ENCODE measurements at regions not wholly inside any gene's neighbourhood (a gene's known extent, or its start where the extent isn't known, plus 50 kb on each side); places are given as distances from the start of the nearest gene placed in this dataset.

DNA sequence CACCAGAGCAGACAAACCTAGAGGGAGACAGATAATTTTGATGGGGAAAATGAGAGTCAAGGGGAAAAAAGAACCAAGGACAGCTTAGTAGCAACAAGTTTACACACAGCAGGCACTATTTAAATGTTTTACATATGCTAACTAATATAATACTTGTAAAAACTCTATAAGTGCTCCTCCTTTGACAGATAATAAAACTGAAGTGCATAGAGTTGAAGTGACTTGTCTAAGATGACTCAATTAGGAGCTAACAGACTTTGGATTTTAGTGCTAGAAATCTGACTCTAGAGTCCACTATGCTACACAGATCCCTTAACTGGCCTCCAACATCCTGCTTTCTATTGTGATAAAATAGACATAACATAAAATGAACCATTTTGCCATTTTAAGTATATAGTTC, 506.9 kb downstream of the SATB2 start:
- Mint-ChIP-seq H3K4me3 (no peak overlapping the region), H3K27ac (no peak overlapping the region), H3K36me3 (ENCODE audit: low read depth) (no peaks in the 10 kb centered on the region), H3K9me3 (ENCODE audit: low read depth) (peaks cover 2% of the 10 kb centered on the region), H3K4me1 (no peaks in the 10 kb centered on the region), H3K27me3 (no peaks in the 10 kb centered on the region)
- POLR2A ChIA-PET, result no interaction called here
- DNase-seq (no peak), ATAC-seq (no peak)
- intact Hi-C loops (cut with DNase I, micrococcal nuclease), result no loop called here
- CTCF ChIA-PET, result no interaction called here

DNA sequence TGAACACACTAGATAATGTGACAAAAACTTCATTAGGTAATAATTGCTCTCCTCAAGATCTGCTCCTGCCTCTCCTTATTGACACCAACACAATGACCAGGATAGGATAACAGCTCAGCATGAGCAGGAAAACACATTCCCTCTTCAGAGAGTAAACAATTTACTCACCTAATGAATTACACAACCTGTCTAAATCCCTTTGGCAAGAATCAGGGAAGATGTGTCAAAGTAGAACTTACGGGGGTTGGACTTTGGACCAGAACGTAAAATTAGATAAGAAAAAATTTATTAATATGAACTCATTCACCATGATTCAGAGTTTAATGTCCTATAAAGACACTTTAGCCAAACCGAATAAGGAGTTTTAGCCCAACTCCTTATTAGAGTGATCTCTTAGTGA, 512.2 kb downstream of the SATB2 start:
- H3K27me3 Mint-ChIP-seq, result no peaks in the 10 kb centered on the region

DNA sequence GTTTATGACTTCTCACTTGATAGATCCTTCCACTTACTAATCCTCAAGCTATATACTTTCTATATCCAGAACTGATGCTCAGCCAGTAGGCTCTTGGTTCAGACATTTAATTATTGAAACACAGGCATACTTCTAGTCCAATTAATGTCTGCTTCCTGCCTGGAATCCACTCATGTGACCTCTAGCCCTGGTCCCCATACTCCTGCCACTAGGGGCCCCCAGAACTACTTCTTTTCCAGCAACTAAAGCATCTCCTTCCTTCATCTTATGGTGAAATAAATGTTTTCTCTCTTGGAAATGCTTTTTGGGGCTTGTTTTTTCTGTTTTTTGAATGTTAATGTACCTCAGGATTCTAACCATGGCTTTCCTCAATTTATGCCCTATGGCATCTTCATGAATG, 527.6 kb downstream of the SATB2 start:
- Mint-ChIP-seq H3K4me3 (no peak overlapping the region), H3K27ac (no peak overlapping the region), H3K36me3 (ENCODE audit: low read depth) (no peaks in the 10 kb centered on the region), H3K27me3 (no peaks in the 10 kb centered on the region), H3K9me3 (ENCODE audit: low read depth) (peaks cover 4% of the 10 kb centered on the region), H3K4me1 (no peaks in the 10 kb centered on the region)
- ATAC-seq, result no peak
- DNase-seq, result no peak
- POLR2A ChIA-PET, result no interaction called here
- intact Hi-C loops (cut with DNase I, micrococcal nuclease), result no loop called here
- CTCF ChIA-PET, result no interaction called here

More for the DNA sequence above, 512.2 kb downstream of the SATB2 start:
- ATAC-seq (no peak), DNase-seq (no peak)
- H3K36me3 Mint-ChIP-seq (ENCODE audit: low read depth), result no peaks in the 10 kb centered on the region
- peaks cover 2% of the 10 kb centered on the region for H3K9me3 Mint-ChIP-seq (ENCODE audit: low read depth)
- H3K4me3 Mint-ChIP-seq, result no peak overlapping the region
- ChIA-PET POLR2A (no interaction called here), CTCF (no interaction called here)
- H3K4me1 Mint-ChIP-seq, result no peaks in the 10 kb centered on the region
- no peak overlapping the region for H3K27ac Mint-ChIP-seq
- intact Hi-C loops (cut with DNase I, micrococcal nuclease), result no loop called here

DNA sequence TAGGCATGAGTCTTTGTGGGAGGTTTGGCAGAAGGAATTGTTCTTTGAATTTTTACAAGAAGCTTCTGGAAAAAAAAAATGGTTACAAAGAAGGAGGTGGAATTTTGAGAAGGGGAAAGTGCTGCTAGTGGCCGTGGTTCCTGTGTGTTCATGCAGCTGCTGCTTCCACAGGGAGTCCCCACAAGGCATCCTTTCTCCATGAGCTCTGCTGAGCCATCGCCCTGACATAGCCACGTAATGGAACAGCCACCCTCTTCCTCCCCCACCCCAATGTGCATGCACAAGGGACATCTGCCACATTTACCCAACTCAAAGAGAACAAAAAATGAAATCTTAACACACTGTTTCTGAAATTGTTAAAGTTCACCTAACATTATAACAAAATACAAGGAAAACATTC, 529.7 kb downstream of the SATB2 start:
- ATAC-seq, result no peak
- Mint-ChIP-seq H3K36me3 (ENCODE audit: low read depth) (no peaks in the 10 kb centered on the region), H3K27me3 (no peaks in the 10 kb centered on the region), H3K9me3 (ENCODE audit: low read depth) (peaks cover 2% of the 10 kb centered on the region), H3K4me3 (no peak overlapping the region), H3K27ac (no peak overlapping the region), H3K4me1 (no peaks in the 10 kb centered on the region)
- CTCF ChIA-PET, result interaction anchor here (0.9 to 1.2 kb wide), 2 partner anchors 13 to 561 kb away, joined by 3 to 4 read pairs; no protein-coding TSS in a partner anchor
- DNase-seq, result no peak
- intact Hi-C loops (cut with DNase I, micrococcal nuclease), result no loop called here
- POLR2A ChIA-PET, result no interaction called here

DNA sequence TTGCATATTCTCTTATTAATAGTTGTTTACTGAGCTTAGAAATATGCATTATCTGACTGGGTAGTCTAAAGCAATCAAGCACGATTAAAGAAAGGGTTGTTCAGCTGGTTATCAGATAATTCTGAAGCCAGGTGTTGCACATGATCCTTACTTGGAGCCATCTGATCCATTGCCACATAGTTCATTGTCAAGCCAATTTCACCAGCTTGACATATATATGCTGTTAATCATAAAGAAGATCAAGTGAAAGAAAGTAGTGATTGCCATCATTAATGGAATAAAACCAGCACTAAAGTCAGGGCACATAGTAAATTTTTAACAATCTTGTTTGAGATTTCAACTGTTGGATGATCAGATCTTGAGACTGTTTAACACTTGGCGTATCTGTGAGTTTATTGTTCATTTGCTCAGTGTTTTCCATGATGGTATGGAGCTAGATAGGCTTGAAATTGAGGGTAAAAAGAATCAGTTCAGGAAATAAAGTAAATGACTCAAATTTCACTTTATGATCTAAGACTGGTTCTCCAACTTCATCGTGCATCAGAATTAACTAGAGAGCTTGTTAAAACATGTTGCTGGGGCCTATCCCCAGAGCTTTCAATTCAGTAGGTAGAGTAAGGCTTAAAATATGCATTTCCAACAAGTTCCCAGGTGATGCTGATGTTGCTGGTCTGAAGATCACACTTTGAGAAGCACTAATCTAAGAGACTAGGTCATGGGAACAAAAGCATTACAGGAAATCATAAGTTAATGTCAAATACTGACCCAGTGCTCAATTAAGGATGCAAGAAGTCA, 539.6 kb downstream of the SATB2 start:
- Mint-ChIP-seq H3K4me3 (no peak overlapping the region), H3K27ac (no peak overlapping the region), H3K27me3 (no peaks in the 10 kb centered on the region), H3K36me3 (ENCODE audit: low read depth) (no peaks in the 10 kb centered on the region), H3K9me3 (ENCODE audit: low read depth) (peaks cover 3% of the 10 kb centered on the region), H3K4me1 (no peaks in the 10 kb centered on the region)
- ChIA-PET CTCF (no interaction called here), POLR2A (no interaction called here)
- DNase-seq, result no peak
- intact Hi-C loops (cut with DNase I, micrococcal nuclease), result no loop called here
- no peak for ATAC-seq

DNA sequence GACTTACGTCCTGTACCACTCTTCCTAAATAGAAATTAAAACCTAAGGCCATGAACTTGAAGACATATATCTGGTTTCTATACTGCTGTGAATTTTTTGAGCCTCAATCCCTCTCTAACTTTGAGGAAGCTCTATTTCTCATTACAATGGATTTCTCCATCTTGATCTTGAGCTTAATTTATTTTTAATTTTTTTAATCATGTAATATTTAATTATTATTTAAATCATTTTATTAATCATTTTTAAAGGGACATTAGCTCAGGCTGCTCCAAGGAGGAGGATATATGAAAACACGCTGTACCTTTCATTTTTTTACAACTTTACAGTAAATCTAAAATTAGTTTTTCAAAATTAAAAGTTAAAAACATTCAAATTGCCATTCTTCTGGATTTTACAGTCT, 540.5 kb downstream of the SATB2 start:
- POLR2A ChIA-PET, result no interaction called here
- CTCF ChIA-PET, result no interaction called here
- H3K27ac Mint-ChIP-seq, result no peak overlapping the region
- peaks cover 2% of the 10 kb centered on the region for H3K9me3 Mint-ChIP-seq (ENCODE audit: low read depth)
- ATAC-seq (no peak), DNase-seq (no peak)
- intact Hi-C loops (cut with DNase I, micrococcal nuclease), result no loop called here
- H3K4me1 Mint-ChIP-seq, result no peaks in the 10 kb centered on the region
- H3K36me3 Mint-ChIP-seq (ENCODE audit: low read depth), result no peaks in the 10 kb centered on the region
- H3K27me3 Mint-ChIP-seq, result no peaks in the 10 kb centered on the region
- no peak overlapping the region for H3K4me3 Mint-ChIP-seq

DNA sequence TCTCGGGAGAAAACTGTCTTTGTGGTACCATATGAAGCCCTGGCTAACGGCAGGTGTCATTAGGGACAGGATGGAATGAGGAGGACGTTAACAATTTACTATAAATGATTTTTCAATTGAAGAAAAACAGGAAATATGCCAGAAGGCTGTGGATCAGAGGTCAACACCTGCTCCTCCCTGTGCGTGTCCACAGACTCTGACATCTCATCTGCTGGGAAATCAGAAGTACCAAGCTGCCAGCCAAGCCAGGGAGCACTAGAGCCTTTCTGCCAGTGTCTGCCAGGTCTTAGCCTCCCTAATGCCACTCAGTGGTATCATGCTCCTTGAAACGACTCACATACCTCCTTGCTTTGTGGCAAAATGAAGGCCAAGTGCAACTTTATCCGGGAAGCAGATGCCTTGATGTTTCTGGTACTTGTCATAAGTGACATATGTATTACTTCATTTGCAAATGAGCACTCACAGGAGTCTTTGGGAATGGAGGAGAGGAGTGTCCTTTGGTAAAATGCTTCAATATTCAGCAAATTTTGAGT, 541.1 kb downstream of the SATB2 start:
- intact Hi-C loops (cut with DNase I, micrococcal nuclease), result no loop called here
- Mint-ChIP-seq H3K27ac (no peak overlapping the region), H3K4me1 (no peaks in the 10 kb centered on the region), H3K27me3 (no peaks in the 10 kb centered on the region), H3K4me3 (no peak overlapping the region), H3K9me3 (ENCODE audit: low read depth) (peaks cover 2% of the 10 kb centered on the region), H3K36me3 (ENCODE audit: low read depth) (no peaks in the 10 kb centered on the region)
- DNase-seq (no peak), ATAC-seq (no peak)
- POLR2A ChIA-PET, result no interaction called here
- CTCF ChIA-PET, result no interaction called here

DNA sequence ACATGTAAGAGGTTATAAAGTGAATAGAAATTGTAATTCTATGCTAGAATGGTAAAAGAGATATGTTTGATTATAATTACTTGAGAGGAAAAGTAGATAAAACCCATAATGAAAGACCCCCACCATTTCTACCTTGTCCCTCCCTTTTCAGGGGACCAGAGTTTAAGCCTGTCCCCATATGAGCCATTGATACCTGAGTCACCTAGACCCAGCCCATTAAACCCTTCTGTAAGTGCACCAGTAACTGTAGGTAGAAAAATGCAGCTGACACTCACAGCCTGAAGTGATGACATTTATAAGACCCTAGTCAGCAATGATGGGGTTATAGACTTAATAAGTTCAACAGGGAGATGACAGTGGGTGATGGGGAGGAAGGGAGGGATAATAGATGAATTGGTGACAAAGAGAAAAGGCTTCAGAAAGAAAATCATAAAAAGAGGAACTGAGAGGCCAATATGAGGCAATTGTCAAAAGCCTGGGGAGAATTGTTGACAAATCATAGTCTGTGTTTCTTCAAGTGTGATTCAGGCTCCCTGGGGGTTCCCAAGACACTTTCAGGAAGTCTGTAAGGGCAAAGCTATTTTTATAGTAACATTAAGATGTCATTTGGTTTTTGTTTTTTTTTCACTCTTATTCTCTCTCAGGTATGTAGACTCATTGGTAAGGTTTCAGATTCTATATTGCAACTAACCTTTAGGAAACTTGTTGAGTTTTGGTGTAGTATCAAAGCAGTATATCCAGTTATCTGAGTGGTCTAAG, 544.2 kb downstream of the SATB2 start:
- Mint-ChIP-seq H3K27ac (no peak overlapping the region), H3K4me1 (no peaks in the 10 kb centered on the region), H3K9me3 (ENCODE audit: low read depth) (no peaks in the 10 kb centered on the region), H3K36me3 (ENCODE audit: low read depth) (no peaks in the 10 kb centered on the region), H3K27me3 (no peaks in the 10 kb centered on the region), H3K4me3 (no peak overlapping the region)
- ATAC-seq (no peak), DNase-seq (no peak)
- ChIA-PET CTCF (no interaction called here), POLR2A (no interaction called here)
- intact Hi-C loops (cut with DNase I, micrococcal nuclease), result no loop called here

DNA sequence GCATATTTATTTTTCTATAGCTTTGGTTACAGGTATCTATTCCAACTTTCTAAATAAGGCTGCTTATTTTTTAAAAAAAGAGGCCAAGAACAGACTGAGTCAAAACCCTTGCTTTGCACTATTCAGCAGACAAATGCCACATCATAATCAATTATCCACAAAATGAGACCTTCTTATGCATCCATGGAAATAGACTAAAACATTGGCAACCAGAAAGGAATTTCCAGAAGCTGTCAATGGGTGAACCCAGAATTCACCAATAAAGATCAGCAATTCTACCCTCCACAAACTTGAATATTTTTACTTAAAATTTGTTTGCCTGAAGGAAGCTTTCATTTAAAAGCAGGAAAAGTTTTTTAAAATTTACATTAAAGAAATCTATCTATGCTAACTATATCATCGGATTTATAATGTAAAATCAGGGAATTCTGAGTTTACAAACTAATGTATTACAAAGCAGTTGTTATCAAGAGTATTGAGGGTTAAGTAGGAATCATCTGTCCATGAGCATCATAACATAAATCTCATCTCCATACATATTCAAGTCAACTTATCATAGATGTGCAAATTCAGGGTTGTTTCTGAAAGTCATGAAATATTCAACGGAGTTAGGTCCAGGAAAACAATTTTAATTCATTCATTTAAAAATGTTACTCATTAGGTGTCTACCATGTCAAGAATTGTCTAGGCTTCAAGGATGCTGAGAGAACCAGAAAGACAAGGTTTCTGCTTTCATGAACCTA, 548.0 kb downstream of the SATB2 start:
- ChIA-PET POLR2A (no interaction called here), CTCF (interaction anchor here (0.6 kb wide), 1 partner anchor 630 kb away, joined by 3 read pairs; no protein-coding TSS in a partner anchor)
- no peak for DNase-seq
- no peak for ATAC-seq
- H3K27ac Mint-ChIP-seq, result no peak overlapping the region
- H3K9me3 Mint-ChIP-seq (ENCODE audit: low read depth), result no peaks in the 10 kb centered on the region
- no peaks in the 10 kb centered on the region for H3K27me3 Mint-ChIP-seq
- no peak overlapping the region for H3K4me3 Mint-ChIP-seq
- no peaks in the 10 kb centered on the region for H3K4me1 Mint-ChIP-seq
- intact Hi-C loops (cut with DNase I, micrococcal nuclease), result no loop called here
- H3K36me3 Mint-ChIP-seq (ENCODE audit: low read depth), result no peaks in the 10 kb centered on the region

DNA sequence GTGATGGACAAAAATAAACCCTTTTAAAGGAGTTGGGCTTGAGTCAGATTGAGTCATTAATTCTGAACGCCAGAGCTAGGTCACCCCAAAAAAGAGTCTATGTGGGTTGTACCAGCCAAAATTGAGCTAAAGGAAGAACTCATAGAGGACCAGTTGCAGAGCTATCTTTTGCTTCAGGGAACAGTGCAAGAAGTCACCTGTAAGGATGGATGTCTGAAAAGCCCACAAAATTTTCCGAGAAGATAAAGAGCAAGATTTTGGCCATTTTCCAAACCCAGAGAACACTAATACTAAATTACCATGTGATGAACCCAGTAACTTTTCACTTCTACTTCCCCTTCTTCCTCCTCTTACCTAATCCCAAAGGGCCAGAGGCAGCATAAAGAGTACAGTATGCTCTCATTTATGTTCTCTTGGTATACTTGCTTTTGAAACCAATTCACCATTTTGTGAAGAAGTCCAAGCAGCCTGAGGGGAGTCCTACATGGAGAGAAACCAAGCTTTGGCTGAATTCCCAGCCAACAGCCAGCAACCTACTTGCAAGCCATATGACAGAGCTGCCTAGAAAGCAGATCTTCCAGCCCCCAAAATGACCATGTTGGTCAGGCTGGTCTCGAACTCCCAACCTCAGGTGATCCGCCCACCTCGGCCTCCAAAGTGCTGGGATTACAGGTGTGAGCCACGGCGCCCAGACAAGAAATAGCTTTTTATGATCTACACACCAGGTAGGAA, 551.7 kb downstream of the SATB2 start:
- Mint-ChIP-seq H3K9me3 (ENCODE audit: low read depth) (no peaks in the 10 kb centered on the region), H3K27me3 (no peaks in the 10 kb centered on the region), H3K36me3 (ENCODE audit: low read depth) (no peaks in the 10 kb centered on the region), H3K4me3 (no peak overlapping the region), H3K27ac (no peak overlapping the region), H3K4me1 (no peaks in the 10 kb centered on the region)
- intact Hi-C loops (cut with DNase I, micrococcal nuclease), result no loop called here
- ChIA-PET POLR2A (no interaction called here), CTCF (no interaction called here)
- DNase-seq (no peak), ATAC-seq (no peak)

DNA sequence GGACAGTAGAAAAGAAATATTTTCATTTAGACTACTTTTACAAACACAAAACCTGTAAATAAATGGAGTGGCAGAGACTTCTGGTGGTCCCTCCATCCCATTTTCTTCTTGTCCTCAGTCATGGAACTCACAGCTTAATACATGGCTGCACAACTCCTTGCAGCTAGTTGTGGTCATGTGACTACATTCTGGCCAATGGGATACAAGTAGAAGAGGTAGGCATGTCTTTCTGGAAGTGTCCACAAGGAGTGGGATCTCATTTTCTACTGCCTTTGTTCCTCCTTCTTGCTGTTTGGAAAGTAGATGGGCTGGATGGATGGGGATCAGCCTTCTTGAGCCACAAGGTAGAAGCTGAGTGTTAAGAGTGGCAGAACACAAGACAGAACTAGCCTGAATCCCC, 555.8 kb downstream of the SATB2 start:
- H3K36me3 Mint-ChIP-seq (ENCODE audit: low read depth), result no peaks in the 10 kb centered on the region
- H3K27me3 Mint-ChIP-seq, result no peaks in the 10 kb centered on the region
- H3K4me3 Mint-ChIP-seq, result no peak overlapping the region
- ATAC-seq (no peak), DNase-seq (no peak)
- ChIA-PET CTCF (no interaction called here), POLR2A (no interaction called here)
- intact Hi-C loops (cut with DNase I, micrococcal nuclease), result no loop called here
- H3K9me3 Mint-ChIP-seq (ENCODE audit: low read depth), result no peaks in the 10 kb centered on the region
- H3K27ac Mint-ChIP-seq, result no peak overlapping the region
- H3K4me1 Mint-ChIP-seq, result no peaks in the 10 kb centered on the region

Measured in activated CD4-positive, alpha-beta T cell treated with anti-CD3 and anti-CD28 coated beads for 36 hours (primary cell).